OCI-LY3 (cell line): ENCODE measurements at regions not wholly inside any gene's neighbourhood (a gene's known extent, or its start where the extent isn't known, plus 50 kb on each side); places are given as distances from the start of the nearest gene placed in this dataset.
"Not testable (repeated sequence)": the region's sequence is repeated elsewhere in the genome, so short reads cannot be mapped to it uniquely, and the experiment has no call there.

Source experiments
- EZH2phosphoT487 ChIP-seq: fragments of 200-600 bp; shearing (Covaris generic); IDR thresholded peaks from 2 replicates; pipeline ENCODE4 v1.6.1; 2018; ENCODE audit warnings: antibody characterized with exemption, mixed run types, low read depth
- TF ChIP-seq, protein P1 (sequence below): fragments of 200-600, 300-600 bp; sonication (generic); IDR thresholded peaks from 2 replicates; pipeline ENCODE4 v1.5.1; 2014; ENCODE audit warnings: antibody characterized with exemption, low read length, low read depth

DNA sequence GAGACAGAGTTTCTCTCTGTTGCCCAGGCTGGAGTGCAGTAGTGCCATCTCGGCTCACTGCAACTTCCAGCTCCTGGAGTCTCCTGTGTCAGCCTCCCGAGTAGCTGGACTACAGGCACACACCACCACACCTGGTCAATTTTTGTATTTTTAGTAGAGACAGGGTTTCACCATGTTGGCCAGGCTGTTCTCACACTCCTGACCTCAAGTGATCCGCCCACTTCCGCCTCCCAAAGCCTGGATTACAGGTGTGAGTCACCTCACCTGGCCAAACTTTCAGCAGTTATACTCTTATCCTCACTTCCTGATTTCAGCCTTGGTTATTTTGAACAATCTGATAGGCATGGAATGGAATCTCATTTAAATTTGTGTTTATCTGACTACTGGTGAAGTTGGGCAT, 763.0 kb upstream of the TMEM132C start:
- TF ChIP-seq, protein P1, sequence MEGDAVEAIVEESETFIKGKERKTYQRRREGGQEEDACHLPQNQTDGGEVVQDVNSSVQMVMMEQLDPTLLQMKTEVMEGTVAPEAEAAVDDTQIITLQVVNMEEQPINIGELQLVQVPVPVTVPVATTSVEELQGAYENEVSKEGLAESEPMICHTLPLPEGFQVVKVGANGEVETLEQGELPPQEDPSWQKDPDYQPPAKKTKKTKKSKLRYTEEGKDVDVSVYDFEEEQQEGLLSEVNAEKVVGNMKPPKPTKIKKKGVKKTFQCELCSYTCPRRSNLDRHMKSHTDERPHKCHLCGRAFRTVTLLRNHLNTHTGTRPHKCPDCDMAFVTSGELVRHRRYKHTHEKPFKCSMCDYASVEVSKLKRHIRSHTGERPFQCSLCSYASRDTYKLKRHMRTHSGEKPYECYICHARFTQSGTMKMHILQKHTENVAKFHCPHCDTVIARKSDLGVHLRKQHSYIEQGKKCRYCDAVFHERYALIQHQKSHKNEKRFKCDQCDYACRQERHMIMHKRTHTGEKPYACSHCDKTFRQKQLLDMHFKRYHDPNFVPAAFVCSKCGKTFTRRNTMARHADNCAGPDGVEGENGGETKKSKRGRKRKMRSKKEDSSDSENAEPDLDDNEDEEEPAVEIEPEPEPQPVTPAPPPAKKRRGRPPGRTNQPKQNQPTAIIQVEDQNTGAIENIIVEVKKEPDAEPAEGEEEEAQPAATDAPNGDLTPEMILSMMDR, result not testable (repeated sequence)
- not testable (repeated sequence) for TF ChIP-seq EZH2phosphoT487
